Stimulated activated CD4-positive, alpha-beta T cell treated with anti-CD3 and anti-CD28 coated beads, Interleukin-1b, Interleukin-23, amount 100 ng/mL, for 48 hours (primary cell): ENCODE measurements at regions not wholly inside any gene's neighbourhood (a gene's known extent, or its start where the extent isn't known, plus 50 kb on each side); places are given as distances from the start of the nearest gene placed in this dataset.

Experiments
- DNase-seq: peaks from one replicate; pipeline ENCODE4 v3.0.0-alpha.2; 2020

DNA sequence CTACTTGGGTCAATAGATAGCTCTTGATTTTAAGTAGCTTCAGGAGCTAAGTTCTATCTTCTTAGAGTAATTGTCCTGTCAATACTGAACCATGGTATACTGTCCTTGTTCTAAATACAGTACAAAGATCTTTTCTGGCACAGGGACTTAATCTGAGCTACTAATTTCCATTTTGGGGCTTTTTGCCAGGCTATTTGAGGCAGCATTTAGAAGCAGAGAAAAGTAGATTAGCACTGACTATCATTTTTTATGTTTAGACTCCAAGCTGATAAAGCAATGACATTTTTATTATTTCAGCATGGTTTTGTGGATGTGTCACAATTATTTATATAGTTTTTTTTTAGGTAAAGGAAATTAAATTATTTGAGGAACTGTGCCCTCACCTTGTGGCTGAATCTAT lies 163.2 kb downstream of the FAT3 start:
- DNase-seq: no peak

DNA sequence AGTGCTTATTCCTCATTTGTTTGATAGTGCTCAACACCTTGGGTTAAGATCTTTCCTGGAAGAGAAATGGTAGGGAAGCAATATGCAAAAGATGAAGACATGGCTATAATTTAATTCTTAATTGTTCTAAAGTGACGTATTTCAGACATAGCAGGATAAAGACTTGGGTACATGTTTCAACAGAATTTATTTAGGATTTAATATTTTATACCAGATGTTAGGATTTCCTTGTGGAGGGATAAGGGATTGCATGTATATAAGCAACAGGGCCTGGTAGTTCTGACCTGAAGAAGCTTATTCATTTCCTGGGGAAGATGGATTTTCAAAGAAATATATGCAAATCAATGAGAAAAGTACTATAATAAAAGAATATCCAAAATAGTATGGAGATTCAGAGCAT lies 163.8 kb downstream of the FAT3 start:
- DNase-seq: no peak

GRCh38 chr11:92390783-92391182 lies 166.2 kb downstream of the FAT3 start:
- DNase-seq: no peak

DNA sequence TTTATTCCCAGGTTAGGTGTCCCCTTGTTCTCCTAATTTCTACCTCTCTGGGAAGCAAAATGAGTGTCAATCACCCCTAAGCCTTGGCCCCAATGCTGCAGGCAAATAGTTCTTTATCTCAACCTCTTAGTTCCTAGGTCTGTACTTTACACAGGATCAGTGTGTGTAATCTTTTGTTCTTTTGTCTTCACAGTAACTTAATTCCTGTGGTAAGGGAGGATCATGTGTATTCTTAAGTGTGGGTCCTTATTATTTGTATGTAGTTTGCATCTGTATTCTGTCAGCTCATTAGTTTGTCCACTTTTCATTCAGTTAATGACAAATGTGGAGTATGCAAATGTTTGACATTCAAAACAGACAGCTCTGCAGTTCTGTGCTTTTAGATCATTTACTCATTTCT lies 166.7 kb downstream of the FAT3 start:
- DNase-seq: no peak

DNA sequence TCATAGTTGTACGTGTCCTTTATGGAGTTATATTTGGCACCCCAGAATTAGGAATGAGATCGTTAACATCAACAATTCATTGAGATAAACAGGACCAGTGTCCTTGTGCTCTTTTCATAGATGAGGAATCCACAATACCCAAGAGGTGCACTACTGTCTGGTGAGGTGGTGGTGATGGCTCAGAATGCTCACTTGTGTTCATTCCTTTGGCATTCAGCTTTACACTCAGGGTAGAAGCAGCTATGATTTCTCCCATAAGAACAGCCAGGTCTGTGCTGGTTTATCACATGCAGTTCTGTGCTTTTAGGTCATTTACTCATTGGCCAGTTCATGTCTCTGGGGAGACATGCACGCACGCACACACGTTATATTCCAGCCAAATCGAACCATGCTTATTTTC lies 167.2 kb downstream of the FAT3 start:
- DNase-seq: no peak

DNA sequence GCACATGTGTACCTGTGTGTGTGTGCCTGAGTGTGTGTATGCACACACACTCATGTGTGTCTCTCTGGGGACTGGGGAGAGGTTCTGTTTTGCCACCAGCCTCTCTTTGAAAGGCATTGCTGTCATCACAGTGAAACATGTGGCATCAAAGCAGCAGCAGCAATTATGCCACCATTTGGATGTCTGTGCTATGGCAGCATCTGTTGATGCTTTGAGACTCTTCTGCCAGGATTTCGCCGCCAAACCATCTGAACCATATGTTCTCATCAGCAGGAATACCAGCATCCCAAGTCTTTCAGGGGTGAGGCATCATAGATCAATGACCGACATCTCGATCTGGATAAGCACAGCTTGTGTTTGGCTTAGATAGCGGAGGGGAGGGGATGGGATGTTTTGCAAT lies 168.6 kb downstream of the FAT3 start:
- no peak for DNase-seq

DNA sequence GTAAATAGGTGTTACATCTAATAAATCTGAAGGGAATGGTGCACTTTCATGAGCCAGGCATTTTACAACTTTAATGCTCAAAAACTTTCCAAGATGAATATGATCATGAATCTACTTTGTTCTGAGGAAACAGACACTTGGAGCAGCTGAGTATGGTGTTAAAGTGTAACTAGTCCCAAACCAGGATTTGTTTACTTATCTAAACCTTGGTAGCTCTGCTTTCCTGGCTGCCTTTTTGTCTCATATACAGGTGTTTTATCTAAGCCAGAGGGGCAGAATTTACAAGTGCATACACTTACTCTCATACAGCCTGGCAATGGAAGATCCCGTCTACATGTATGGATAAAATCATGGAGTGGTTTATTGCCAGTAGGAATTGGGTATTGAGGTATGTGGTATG lies 171.5 kb downstream of the FAT3 start:
- no peak for DNase-seq

- no peak for DNase-seq
Measured at GRCh38 chr11:92397221-92397755, 172.7 kb downstream of the FAT3 start.

GRCh38 chr11:92399705-92400104 lies 175.1 kb downstream of the FAT3 start:
- DNase-seq: no peak

- no peak for DNase-seq
Measured at GRCh38 chr11:92401520-92401919, 176.9 kb downstream of the FAT3 start.

GRCh38 chr11:92406472-92406871 lies 181.9 kb downstream of the FAT3 start:
- DNase-seq: no peak

GRCh38 chr11:92409355-92409754 lies 184.7 kb downstream of the FAT3 start:
- no peak for DNase-seq

DNA sequence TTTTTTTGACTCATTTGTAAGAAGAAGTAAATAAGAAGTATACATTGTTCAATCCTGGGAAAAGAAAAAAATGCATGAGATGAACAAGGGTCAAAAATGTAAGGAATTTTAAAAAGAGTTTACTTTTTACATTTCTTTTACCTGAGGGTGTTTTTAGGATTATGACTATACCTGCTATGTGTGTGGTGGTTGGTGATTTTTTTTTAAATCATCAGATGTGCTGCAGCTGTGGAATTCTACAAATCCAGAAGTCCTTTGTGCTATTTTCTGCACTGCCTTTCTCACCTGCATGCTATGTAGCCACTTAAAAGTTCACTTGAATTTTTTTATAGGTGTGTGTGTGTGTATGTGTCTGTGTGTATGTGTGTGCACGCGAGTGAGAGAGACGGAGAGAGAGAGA lies 185.3 kb downstream of the FAT3 start:
- no peak for DNase-seq

DNA sequence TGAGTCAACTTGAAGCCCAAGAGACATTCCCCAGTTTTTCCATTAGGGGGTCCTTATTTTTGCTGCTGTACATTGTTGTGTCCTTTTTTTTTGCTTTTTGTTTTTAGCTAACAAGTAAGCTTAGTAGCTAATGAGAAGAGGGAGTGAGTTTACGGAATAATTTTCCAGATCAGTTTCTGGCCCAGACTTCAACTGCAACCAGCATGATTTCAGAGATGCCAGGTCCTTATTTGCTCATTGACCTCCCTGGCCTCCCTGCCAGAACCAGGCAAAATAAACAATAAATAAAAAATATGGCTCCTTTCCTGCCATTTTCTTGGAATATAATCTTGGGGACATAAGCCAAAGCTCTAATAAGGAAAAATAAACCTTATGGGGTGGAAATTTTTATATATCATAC lies 185.9 kb downstream of the FAT3 start:
- DNase-seq: no peak

- DNase-seq: no peak
Measured at GRCh38 chr11:92411431-92411830, 186.8 kb downstream of the FAT3 start.

- DNase-seq: no peak
Measured at GRCh38 chr11:92413757-92414513, 189.3 kb downstream of the FAT3 start.

DNA sequence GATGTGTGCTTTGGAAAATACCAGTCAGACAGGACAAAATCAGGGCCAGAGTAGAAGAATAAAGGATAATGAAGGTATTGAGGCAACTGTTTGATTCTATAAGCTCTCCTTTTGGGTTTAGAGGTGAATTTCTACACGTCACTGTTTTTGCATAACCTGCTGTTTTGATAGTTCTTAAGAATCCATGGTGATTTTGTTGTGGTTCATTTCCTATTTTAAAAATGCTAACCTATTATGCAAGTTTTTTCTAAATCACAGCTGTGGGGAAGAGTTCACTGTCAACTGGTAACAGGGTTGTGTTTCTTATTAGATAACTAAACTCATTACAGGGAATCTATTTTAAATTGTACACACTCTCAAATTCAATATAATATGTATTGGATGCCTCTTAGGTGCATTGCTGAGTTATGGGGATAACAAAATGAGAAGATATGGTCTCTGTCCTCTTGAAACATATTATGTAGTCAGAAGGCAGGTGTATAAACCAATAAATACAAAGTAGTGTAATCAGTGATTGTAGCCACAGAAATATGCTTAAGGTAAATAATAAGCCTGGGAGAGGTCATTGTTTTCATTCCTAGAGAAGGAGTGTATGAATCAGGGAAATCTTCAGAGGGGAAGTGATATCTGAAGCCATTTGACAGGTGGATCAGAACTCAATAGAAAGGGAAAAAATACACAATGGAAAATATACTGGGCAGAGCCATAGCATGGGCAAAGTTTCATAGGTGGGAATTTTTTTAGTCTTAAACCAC lies 192.5 kb downstream of the FAT3 start:
- DNase-seq: no peak

DNA sequence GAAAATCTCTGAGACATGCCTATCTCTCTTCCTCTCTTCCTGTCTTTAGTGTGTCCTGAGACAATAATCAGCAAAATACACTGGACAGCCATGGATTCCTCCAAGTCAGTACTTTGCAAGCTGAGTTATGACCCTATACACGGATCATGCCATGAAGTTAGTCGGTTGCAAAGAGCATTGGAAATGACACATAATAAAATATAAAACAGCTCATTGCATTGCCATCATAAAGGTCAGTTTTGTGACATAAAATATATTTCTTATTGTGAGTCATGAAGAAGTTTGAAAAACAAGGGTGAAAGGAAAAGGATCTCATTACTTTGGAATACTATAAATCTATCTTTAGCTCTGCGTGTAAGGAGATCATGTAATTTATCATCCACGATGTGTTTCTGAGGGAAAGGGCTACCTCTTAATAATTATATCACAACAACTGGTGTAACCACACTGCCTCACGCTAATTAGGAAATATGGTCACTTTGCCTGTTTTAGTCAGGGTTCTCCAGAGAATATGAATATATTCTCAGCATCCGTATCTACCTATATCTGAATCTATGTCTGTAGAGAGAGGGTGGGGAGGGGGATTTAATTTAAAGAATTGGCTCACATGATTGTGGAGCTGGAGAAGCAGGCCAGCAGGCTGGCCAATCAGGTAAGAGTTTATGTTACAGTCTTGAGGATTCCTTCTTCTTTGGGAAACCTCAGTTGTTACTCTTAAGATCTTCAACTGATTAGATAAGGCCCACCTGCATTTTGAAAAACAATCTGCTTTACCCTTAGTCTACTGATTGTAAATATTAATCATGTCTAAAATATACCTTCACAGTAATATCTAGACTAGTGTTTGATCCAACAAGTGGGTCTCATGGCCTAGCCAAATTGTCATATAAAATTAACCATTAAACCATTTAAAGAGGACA lies 198.8 kb downstream of the FAT3 start:
- DNase-seq: no peak

GRCh38 chr11:92424281-92424680 lies 199.7 kb downstream of the FAT3 start:
- DNase-seq: no peak

DNA sequence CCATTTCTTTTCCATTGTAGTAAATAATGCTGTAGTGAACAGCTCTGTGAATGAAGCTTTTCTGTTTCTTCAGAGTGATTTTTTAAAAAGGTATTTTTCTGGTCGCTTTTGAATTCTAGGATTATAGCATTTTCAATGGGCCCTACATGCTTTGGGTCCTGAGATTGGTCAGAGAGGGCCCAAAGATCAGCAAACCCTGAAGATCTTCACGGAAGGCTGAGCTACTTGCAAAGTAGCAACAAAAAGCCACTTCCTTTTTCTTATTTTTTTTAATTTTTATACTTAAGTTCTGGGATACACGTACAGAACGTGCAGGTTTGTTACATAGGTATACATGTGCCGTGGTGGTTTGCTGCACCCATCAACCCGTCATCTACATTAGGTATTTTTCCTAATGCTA lies 200.5 kb downstream of the FAT3 start:
- no peak for DNase-seq

DNA sequence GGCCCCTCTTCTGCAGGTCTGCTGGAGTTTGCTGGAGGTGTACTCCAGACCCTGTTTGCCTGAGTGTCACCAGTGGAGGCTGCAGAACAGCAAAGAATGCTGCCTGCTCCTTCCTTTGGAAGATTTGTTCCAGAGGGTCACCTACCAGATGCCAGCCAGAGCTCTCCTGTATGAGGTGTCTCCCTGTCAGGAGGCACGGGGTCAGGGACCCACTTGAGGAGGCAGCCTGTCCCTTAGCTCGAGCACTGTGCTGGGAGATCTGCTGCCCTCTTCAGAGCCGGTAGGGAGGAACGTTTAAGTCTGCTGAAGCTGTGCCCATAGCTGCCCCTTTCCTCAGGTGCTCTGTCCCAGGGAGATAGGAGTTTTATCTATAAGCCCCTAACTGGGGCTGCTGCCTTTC lies 207.9 kb downstream of the FAT3 start:
- no peak for DNase-seq

- no peak for DNase-seq
Measured at GRCh38 chr11:92436034-92436920, 211.7 kb downstream of the FAT3 start.
